ENCODE measurements at regions not wholly inside any gene's neighbourhood (a gene's known extent, or its start where the extent isn't known, plus 50 kb on each side); places are given as distances from the start of the nearest gene placed in this dataset.

DNA sequence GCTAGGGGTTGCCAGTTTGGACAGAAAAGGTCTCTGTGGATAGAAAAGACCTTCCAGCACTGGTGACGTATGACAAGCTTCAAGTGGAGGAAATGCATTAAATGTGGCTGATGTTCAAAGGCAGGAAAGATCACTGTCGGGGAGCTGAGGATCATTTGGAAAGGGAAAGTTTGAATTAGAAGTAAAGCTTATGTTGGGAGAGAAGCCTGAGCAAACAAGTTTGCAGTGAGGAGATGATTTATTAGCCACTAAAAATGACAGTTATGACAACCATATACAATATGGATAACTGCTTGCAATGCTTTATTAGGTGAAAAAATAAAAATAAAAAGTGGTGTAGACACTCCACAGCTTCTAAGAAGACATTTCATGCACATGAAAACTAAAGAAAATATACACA is 135.3 kb upstream of the HS3ST1 start (continued):
- no peak for TF ChIP-seq SAFB2 (CRISPR knock-in tag; IDR thresholded peaks at IDR 0.05; ENCODE audit: borderline replicate concordance, low read depth)
- TF ChIP-seq KDM5A (IDR thresholded peaks at IDR 0.05; ENCODE audit: borderline replicate concordance, low read length), result no peak
- TF ChIP-seq, protein P1, sequence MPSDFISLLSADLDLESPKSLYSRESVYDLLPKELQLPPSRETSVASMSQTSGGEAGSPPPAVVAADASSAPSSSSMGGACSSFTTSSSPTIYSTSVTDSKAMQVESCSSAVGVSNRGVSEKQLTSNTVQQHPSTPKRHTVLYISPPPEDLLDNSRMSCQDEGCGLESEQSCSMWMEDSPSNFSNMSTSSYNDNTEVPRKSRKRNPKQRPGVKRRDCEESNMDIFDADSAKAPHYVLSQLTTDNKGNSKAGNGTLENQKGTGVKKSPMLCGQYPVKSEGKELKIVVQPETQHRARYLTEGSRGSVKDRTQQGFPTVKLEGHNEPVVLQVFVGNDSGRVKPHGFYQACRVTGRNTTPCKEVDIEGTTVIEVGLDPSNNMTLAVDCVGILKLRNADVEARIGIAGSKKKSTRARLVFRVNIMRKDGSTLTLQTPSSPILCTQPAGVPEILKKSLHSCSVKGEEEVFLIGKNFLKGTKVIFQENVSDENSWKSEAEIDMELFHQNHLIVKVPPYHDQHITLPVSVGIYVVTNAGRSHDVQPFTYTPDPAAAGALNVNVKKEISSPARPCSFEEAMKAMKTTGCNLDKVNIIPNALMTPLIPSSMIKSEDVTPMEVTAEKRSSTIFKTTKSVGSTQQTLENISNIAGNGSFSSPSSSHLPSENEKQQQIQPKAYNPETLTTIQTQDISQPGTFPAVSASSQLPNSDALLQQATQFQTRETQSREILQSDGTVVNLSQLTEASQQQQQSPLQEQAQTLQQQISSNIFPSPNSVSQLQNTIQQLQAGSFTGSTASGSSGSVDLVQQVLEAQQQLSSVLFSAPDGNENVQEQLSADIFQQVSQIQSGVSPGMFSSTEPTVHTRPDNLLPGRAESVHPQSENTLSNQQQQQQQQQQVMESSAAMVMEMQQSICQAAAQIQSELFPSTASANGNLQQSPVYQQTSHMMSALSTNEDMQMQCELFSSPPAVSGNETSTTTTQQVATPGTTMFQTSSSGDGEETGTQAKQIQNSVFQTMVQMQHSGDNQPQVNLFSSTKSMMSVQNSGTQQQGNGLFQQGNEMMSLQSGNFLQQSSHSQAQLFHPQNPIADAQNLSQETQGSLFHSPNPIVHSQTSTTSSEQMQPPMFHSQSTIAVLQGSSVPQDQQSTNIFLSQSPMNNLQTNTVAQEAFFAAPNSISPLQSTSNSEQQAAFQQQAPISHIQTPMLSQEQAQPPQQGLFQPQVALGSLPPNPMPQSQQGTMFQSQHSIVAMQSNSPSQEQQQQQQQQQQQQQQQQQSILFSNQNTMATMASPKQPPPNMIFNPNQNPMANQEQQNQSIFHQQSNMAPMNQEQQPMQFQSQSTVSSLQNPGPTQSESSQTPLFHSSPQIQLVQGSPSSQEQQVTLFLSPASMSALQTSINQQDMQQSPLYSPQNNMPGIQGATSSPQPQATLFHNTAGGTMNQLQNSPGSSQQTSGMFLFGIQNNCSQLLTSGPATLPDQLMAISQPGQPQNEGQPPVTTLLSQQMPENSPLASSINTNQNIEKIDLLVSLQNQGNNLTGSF (CRISPR knock-in tag; IDR thresholded peaks at IDR 0.05), result no peak
- no peak for TF ChIP-seq RXRB (CRISPR knock-in tag; IDR thresholded peaks at IDR 0.05; ENCODE audit: borderline replicate concordance)
- TF ChIP-seq, protein P2, sequence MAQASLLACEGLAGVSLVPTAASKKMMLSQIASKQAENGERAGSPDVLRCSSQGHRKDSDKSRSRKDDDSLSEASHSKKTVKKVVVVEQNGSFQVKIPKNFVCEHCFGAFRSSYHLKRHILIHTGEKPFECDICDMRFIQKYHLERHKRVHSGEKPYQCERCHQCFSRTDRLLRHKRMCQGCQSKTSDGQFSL (CRISPR knock-in tag; IDR thresholded peaks at IDR 0.05), result no peak
- TF ChIP-seq MEIS2 (CRISPR knock-in tag; IDR thresholded peaks at IDR 0.05), result no peak

DNA sequence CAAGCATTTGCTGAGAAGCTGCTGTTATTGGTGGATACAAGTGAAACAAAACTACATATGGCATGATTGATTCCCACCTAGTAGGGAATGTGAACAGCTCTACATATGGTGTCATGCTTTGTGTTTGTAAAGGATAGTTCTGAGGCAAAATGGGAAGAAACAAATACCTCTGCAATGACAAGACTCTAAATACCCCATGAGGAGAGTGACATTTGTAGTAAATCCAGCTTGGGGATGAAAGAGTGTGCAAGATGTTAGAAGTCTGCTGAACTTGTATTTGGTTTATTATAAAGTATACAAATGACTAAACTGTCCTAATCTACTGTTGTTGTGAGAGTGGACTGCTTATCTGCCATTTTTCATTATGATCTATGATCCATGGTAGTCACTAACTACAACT is 120.8 kb upstream of the HS3ST1 start:
- Histone ChIP-seq H3K36me3 (replicated peaks in 1 of 2; ENCODE audit: control insufficient read depth in 1 of 2, insufficient read depth in 2 of 2, low read length in 2 of 2) (no peaks in the 10 kb centered on the region), H3K9ac (ENCODE audit: insufficient read depth, low read depth, low read length) (no peak overlapping the region), H3K4me3 (replicated peaks in 1 of 3; ENCODE audit: insufficient read depth in 1 of 3, low read depth in 2 of 3, low read length in 3 of 3) (no peak overlapping the region), H3K4me1 (ENCODE audit: insufficient read depth, low read length) (no peaks in the 10 kb centered on the region), H3K27ac (ENCODE audit: extremely low read length, insufficient read depth, low read length) (no peak overlapping the region), H3K79me2 (ENCODE audit: insufficient read depth, low read length) (no peaks in the 10 kb centered on the region), H4K20me1 (ENCODE audit: insufficient read depth, low read length) (no peaks in the 10 kb centered on the region), H3K27me3 (ENCODE audit: control insufficient read depth in 1 of 2, insufficient read depth in 2 of 2, low read length in 2 of 2) (no peaks in the 10 kb centered on the region), H2AFZ (ENCODE audit: low read length) (no peak overlapping the region), H3K4me2 (ENCODE audit: low read depth, low read length) (no peak overlapping the region), H3K9me3 (ENCODE audit: low read length) (peaks cover 45% of the 10 kb centered on the region)
- intact Hi-C loops (cut with micrococcal nuclease; ENCODE audit: unreplicated experiment) (no loop called here), in situ Hi-C loops (cut with HindIII; ENCODE audit: extremely low pct_ligation_motif_present, low pct_unique_long_range_greater_than_20kb) (no loop called here)
- ChIA-PET CTCF (ENCODE audit: low intra/inter-chr PET ratio, low total read pairs) (no interaction called here), POLR2A (no interaction called here)
- no peak for DNase-seq (ENCODE audit: low spot score)
- ATAC-seq, result no peak
- BruUV-seq (replicated peaks), result no TSS peak
- no peak for FAIRE-seq
- TF ChIP-seq HNRNPUL1 (IDR thresholded peaks at IDR 0.05; ENCODE audit: low read depth, low read length) (no peak), KDM1A (CRISPR knock-in tag; IDR thresholded peaks at IDR 0.05) (no peak), ZNF674 (CRISPR knock-in tag; IDR thresholded peaks at IDR 0.05; ENCODE audit: low read depth) (no peak), ZNF446 (CRISPR knock-in tag; IDR thresholded peaks at IDR 0.05) (no peak), IKZF4 (CRISPR knock-in tag; IDR thresholded peaks at IDR 0.05; ENCODE audit: borderline replicate concordance, low read depth, not compliant biosample characterization) (no peak), PHB2 (IDR thresholded peaks at IDR 0.05; ENCODE audit: partially characterized antibody) (no peak), ZNF577 (CRISPR knock-in tag; IDR thresholded peaks at IDR 0.05; ENCODE audit: borderline replicate concordance, low read depth) (no peak), MIXL1 (CRISPR knock-in tag; IDR thresholded peaks at IDR 0.05) (no peak), NR2C2 (CRISPR knock-in tag; IDR thresholded peaks at IDR 0.05; ENCODE audit: borderline replicate concordance) (no peak), ATM (IDR thresholded peaks at IDR 0.05; ENCODE audit: borderline replicate concordance) (no peak)
- TF ChIP-seq, protein P3, sequence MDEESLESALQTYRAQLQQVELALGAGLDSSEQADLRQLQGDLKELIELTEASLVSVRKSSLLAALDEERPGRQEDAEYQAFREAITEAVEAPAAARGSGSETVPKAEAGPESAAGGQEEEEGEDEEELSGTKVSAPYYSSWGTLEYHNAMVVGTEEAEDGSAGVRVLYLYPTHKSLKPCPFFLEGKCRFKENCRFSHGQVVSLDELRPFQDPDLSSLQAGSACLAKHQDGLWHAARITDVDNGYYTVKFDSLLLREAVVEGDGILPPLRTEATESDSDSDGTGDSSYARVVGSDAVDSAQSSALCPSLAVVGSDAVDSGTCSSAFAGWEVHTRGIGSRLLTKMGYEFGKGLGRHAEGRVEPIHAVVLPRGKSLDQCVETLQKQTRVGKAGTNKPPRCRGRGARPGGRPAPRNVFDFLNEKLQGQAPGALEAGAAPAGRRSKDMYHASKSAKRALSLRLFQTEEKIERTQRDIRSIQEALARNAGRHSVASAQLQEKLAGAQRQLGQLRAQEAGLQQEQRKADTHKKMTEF (CRISPR knock-in tag; IDR thresholded peaks at IDR 0.05), result no peak
- TF ChIP-seq, protein P4, sequence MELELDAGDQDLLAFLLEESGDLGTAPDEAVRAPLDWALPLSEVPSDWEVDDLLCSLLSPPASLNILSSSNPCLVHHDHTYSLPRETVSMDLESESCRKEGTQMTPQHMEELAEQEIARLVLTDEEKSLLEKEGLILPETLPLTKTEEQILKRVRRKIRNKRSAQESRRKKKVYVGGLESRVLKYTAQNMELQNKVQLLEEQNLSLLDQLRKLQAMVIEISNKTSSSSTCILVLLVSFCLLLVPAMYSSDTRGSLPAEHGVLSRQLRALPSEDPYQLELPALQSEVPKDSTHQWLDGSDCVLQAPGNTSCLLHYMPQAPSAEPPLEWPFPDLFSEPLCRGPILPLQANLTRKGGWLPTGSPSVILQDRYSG (CRISPR knock-in tag; IDR thresholded peaks at IDR 0.05), result no peak

All from HepG2 (cell line).